ENCODE measurements at regions not wholly inside any gene's neighbourhood (a gene's known extent, or its start where the extent isn't known, plus 50 kb on each side); places are given as distances from the start of the nearest gene placed in this dataset.
"Not testable (repeated sequence)": the region's sequence is repeated elsewhere in the genome, so short reads cannot be mapped to it uniquely, and the experiment has no call there.

GRCh38 chr3:36187197-36187596 lies 193.1 kb upstream of the STAC start:
- not testable (repeated sequence) for DNase-seq (ENCODE audit: low read depth in 1 of 2, low spot score in 1 of 2)

- DNase-seq (ENCODE audit: low read depth in 1 of 2, low spot score in 1 of 2) = no peak
These were observed 187.4 kb upstream of the STAC start for GRCh38 chr3:36192901-36193300.

GRCh38 chr3:36193448-36193847 lies 186.9 kb upstream of the STAC start:
- no peak for DNase-seq (ENCODE audit: low read depth in 1 of 2, low spot score in 1 of 2)

GRCh38 chr3:36196058-36196457 lies 184.2 kb upstream of the STAC start:
- no peak for DNase-seq (ENCODE audit: low read depth in 1 of 2, low spot score in 1 of 2)

- no peak for DNase-seq (ENCODE audit: low read depth in 1 of 2, low spot score in 1 of 2)
These were observed 183.2 kb upstream of the STAC start for GRCh38 chr3:36197151-36197550.

GRCh38 chr3:36201546-36201945 lies 178.8 kb upstream of the STAC start:
- no peak for DNase-seq (ENCODE audit: low read depth in 1 of 2, low spot score in 1 of 2)

GRCh38 chr3:36206956-36207580 lies 173.2 kb upstream of the STAC start:
- no peak for DNase-seq (ENCODE audit: low read depth in 1 of 2, low spot score in 1 of 2)

GRCh38 chr3:36210840-36211651 lies 169.3 kb upstream of the STAC start:
- no peak for DNase-seq (ENCODE audit: low read depth in 1 of 2, low spot score in 1 of 2)

GRCh38 chr3:36211652-36211999 lies 168.7 kb upstream of the STAC start:
- no peak for DNase-seq (ENCODE audit: low read depth in 1 of 2, low spot score in 1 of 2)

- no peak for DNase-seq (ENCODE audit: low read depth in 1 of 2, low spot score in 1 of 2)
These were observed 168.1 kb upstream of the STAC start for GRCh38 chr3:36212251-36212650.

GRCh38 chr3:36214460-36214859 lies 165.8 kb upstream of the STAC start:
- DNase-seq (ENCODE audit: low read depth in 1 of 2, low spot score in 1 of 2) = no peak

- no peak for DNase-seq (ENCODE audit: low read depth in 1 of 2, low spot score in 1 of 2)
These were observed 165.1 kb upstream of the STAC start for GRCh38 chr3:36215241-36215640.

GRCh38 chr3:36219398-36219797 lies 160.9 kb upstream of the STAC start:
- no peak for DNase-seq (ENCODE audit: low read depth in 1 of 2, low spot score in 1 of 2)

- DNase-seq (ENCODE audit: low read depth in 1 of 2, low spot score in 1 of 2) = no peak
These were observed 160.1 kb upstream of the STAC start for GRCh38 chr3:36220173-36220572.

- DNase-seq (ENCODE audit: low read depth in 1 of 2, low spot score in 1 of 2) = no peak
These were observed 158.3 kb upstream of the STAC start for GRCh38 chr3:36221975-36222374.

GRCh38 chr3:36227980-36228379 lies 152.3 kb upstream of the STAC start:
- DNase-seq (ENCODE audit: low read depth in 1 of 2, low spot score in 1 of 2) = no peak

- no peak for DNase-seq (ENCODE audit: low read depth in 1 of 2, low spot score in 1 of 2)
These were observed 150.8 kb upstream of the STAC start for GRCh38 chr3:36229496-36229895.

GRCh38 chr3:36232797-36233489 lies 147.4 kb upstream of the STAC start:
- DNase-seq (ENCODE audit: low read depth in 1 of 2, low spot score in 1 of 2) = no peak

- no peak for DNase-seq (ENCODE audit: low read depth in 1 of 2, low spot score in 1 of 2)
These were observed 135.6 kb upstream of the STAC start for GRCh38 chr3:36244728-36245127.

GRCh38 chr3:36248374-36248773 lies 131.9 kb upstream of the STAC start:
- no peak for DNase-seq (ENCODE audit: low read depth in 1 of 2, low spot score in 1 of 2)

- DNase-seq (ENCODE audit: low read depth in 1 of 2, low spot score in 1 of 2) = no peak
These were observed 130.1 kb upstream of the STAC start for GRCh38 chr3:36250191-36250590.

GRCh38 chr3:36257158-36257852 lies 123.0 kb upstream of the STAC start:
- no peak for DNase-seq (ENCODE audit: low read depth in 1 of 2, low spot score in 1 of 2)
